ENCODE measurements at regions not wholly inside any gene's neighbourhood (a gene's known extent, or its start where the extent isn't known, plus 50 kb on each side); places are given as distances from the start of the nearest gene placed in this dataset.

DNA sequence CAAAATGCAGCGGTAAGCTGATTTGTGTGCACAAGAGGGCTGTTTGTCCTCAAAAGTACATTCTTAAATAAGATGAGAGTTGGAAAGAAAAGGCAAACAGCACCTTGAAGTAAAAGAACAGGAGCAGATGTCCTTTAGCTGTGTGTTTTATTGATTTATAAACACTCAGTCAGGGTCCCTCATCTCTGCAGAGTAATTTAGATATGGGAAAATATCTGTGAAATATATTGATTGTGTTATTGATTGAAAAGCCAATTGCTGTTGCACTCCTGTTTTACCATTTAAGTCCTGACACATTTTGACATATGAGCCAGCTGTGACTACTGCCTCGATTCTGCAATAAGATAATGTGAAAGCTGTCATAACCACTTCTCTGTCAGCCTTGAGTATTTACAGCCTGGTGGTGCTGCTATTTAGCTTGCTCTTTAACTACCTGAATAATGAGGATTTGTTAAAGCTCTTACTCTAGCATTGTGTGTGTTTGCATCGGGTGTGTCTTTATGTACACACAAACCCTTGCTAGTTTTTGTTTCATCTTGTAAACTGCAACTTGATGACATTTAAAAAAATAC lies 550.1 kb downstream of the DACH1 start:
- 57 to 72% (median 57%) methylated on average over 3 of the region's 3 CpGs for WGBS, 3 donors
- TF ChIP-seq, protein P1, sequence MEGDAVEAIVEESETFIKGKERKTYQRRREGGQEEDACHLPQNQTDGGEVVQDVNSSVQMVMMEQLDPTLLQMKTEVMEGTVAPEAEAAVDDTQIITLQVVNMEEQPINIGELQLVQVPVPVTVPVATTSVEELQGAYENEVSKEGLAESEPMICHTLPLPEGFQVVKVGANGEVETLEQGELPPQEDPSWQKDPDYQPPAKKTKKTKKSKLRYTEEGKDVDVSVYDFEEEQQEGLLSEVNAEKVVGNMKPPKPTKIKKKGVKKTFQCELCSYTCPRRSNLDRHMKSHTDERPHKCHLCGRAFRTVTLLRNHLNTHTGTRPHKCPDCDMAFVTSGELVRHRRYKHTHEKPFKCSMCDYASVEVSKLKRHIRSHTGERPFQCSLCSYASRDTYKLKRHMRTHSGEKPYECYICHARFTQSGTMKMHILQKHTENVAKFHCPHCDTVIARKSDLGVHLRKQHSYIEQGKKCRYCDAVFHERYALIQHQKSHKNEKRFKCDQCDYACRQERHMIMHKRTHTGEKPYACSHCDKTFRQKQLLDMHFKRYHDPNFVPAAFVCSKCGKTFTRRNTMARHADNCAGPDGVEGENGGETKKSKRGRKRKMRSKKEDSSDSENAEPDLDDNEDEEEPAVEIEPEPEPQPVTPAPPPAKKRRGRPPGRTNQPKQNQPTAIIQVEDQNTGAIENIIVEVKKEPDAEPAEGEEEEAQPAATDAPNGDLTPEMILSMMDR (IDR thresholded peaks at IDR 0.05) = no peak
- TF ChIP-seq EP300 (IDR thresholded peaks at IDR 0.05) = no peak
- TF ChIP-seq POLR2A (IDR thresholded peaks at IDR 0.05) = no peak
- DNase-seq = no peak
- no peaks in the 10 kb centered on the region for H3K36me3 ChIP-seq
- no peak overlapping the region for H3K27ac ChIP-seq
- H3K9me3 ChIP-seq = no peaks in the 10 kb centered on the region
- H3K27me3 ChIP-seq = no peaks in the 10 kb centered on the region
- H3K4me1 ChIP-seq (ENCODE audit: insufficient read depth) = no peaks in the 10 kb centered on the region
- H3K4me3 ChIP-seq = no peak overlapping the region
- intact Hi-C loops (cut with DNase I) = no loop called here

DNA sequence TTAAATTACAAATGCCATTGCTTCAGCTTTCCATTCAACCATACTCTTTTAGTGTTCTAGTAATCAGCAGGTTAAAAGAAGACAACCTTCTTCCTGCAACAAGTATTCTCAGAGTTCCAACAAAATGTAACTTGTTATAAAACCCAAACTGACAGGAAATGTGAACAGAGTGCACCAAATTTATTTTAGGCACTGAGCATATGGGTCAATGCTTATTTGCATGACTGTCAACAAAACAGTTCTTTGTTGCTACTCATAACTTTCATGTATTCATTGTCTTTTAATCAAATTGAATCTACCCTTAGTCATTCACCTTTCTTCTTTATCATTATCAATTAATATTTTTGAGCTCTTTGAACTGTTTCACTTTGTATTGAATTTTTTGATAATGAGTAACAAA lies 554.1 kb downstream of the DACH1 start:
- no peak overlapping the region for H3K4me3 ChIP-seq
- intact Hi-C loops (cut with DNase I) = no loop called here
- H3K27ac ChIP-seq = no peak overlapping the region
- no peaks in the 10 kb centered on the region for H3K4me1 ChIP-seq (ENCODE audit: insufficient read depth)
- no peaks in the 10 kb centered on the region for H3K36me3 ChIP-seq
- TF ChIP-seq EP300 (IDR thresholded peaks at IDR 0.05) (no peak), POLR2A (IDR thresholded peaks at IDR 0.05) (no peak)
- TF ChIP-seq, protein P1 (IDR thresholded peaks at IDR 0.05) = no peak
- no peak for DNase-seq
- H3K27me3 ChIP-seq = no peaks in the 10 kb centered on the region
- no peaks in the 10 kb centered on the region for H3K9me3 ChIP-seq

DNA sequence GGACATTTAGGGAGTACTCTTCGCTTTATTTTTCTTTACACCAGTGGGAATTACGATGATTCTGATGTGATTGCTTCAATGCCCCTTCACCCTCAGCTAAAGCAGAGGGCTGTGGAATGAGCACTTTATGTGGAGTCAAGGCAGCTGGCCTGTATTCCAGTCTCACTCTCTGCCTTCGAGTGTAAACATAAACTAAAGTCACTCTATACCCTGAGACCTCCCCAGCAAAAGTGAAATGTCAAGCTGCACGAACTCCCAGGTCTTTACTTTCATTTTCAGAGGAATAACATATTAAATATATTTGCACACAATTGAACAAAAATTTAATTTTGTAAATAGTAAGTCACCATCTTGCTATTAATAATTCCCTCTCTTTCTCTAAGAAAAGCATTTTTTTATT lies 557.1 kb downstream of the DACH1 start:
- intact Hi-C loops (cut with DNase I) = no loop called here
- 46 to 67% (median 58%) methylated on average over 4 of the region's 4 CpGs for WGBS, 3 donors

DNA sequence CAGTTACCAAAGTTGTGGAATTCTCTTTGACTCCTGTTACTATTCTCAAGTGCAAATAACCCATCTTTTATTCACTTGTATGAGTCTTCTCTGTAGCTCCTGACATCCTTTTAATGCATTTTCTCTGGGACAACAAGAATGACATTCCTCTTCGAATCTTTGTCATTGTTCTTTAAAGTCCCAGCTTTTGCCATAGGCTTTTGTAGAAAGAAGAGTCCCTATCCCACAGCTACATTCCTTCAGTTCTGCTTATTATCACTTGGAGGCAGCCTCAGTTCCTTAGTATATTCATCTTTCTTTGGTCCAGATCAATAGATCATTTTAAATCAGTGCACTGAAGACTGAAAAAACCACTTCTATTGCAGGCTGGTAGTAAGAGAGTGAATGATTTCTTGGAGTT lies 560.2 kb downstream of the DACH1 start:
- 73 to 89% (median 83%) methylated on average over 1 of the region's 1 CpG for WGBS, 3 donors
- DNase-seq = no peak
- H3K4me3 ChIP-seq = no peak overlapping the region
- no peaks in the 10 kb centered on the region for H3K36me3 ChIP-seq
- no peaks in the 10 kb centered on the region for H3K9me3 ChIP-seq
- H3K4me1 ChIP-seq (ENCODE audit: insufficient read depth) = no peaks in the 10 kb centered on the region
- intact Hi-C loops (cut with DNase I) = no loop called here
- no peaks in the 10 kb centered on the region for H3K27me3 ChIP-seq
- no peak overlapping the region for H3K27ac ChIP-seq
- TF ChIP-seq, protein P1 (IDR thresholded peaks at IDR 0.05) = no peak
- TF ChIP-seq EP300 (IDR thresholded peaks at IDR 0.05) (no peak), POLR2A (IDR thresholded peaks at IDR 0.05) (no peak)

More for the DNA sequence above, 557.1 kb downstream of the DACH1 start:
- H3K4me3 ChIP-seq = no peak overlapping the region
- H3K27ac ChIP-seq = no peak overlapping the region
- no peak for DNase-seq
- no peaks in the 10 kb centered on the region for H3K36me3 ChIP-seq
- no peaks in the 10 kb centered on the region for H3K4me1 ChIP-seq (ENCODE audit: insufficient read depth)
- no peaks in the 10 kb centered on the region for H3K9me3 ChIP-seq
- H3K27me3 ChIP-seq = no peaks in the 10 kb centered on the region
- TF ChIP-seq POLR2A (IDR thresholded peaks at IDR 0.05) (no peak), EP300 (IDR thresholded peaks at IDR 0.05) (no peak)
- TF ChIP-seq, protein P1 (IDR thresholded peaks at IDR 0.05) = no peak

Measured in ovary (tissue), 7 donors.